Muscle layer of duodenum (tissue), 2 donors: ENCODE measurements at regions not wholly inside any gene's neighbourhood (a gene's known extent, or its start where the extent isn't known, plus 50 kb on each side); places are given as distances from the start of the nearest gene placed in this dataset.

ENCODE experiments used
- H3K27ac ChIP-seq: one replicate; pipeline ENCODE4 v1.7.0; 2013; ENCODE audit warnings: mild to moderate bottlenecking, low read length
- H3K27me3 ChIP-seq: one replicate; pipeline ENCODE4 v1.7.0; 2013; ENCODE audit warnings: low read depth, mild to moderate bottlenecking, control low read depth, low read length
- H3K36me3 ChIP-seq, 2 donors: one replicate each; pipeline ENCODE4 v1.7.0; 2013; ENCODE audit warnings: low read length in 2 of 2, control low read depth in 1 of 2, mild to moderate bottlenecking in 1 of 2; ENCODE audit not compliant: insufficient read depth in 2 of 2, control insufficient read depth in 1 of 2
- H3K4me1 ChIP-seq, 2 donors: one replicate each; pipeline ENCODE4 v1.7.0; 2013; ENCODE audit warnings: low read length in 2 of 2, mild to moderate bottlenecking in 2 of 2, control low read depth in 1 of 2, moderate library complexity in 1 of 2; ENCODE audit not compliant: insufficient read depth in 2 of 2, control insufficient read depth in 1 of 2
- H3K4me3 ChIP-seq, 2 donors: one replicate each; pipeline ENCODE4 v1.7.0; 2013; ENCODE audit warnings: low read length in 2 of 2, low read depth in 1 of 2, mild to moderate bottlenecking in 1 of 2
- H3K9me3 ChIP-seq, 2 donors: one replicate each; pipeline ENCODE4 v1.7.0; 2013; ENCODE audit warnings: low read length in 2 of 2, control low read depth in 1 of 2, mild to moderate bottlenecking in 1 of 2; ENCODE audit not compliant: control insufficient read depth in 1 of 2
- donor health status: healthy.

DNA sequence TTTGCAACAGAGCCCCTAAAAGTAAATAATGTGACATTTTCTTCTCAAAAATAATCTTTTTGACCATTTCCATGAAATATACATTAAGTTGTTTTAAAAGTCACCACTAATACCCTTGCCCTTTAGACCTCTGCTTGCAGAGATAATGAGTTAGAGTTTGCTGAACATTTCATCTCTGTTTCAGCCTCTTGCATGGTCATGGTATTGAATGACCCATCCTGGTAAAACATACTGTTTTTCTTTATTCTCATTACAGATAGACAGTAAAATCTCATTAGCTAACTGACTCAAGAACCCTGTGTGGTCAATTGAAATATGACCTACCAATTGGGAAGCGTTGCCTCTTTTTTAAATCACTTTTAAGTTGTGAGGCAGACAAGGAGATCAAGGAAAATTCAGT is 916.7 kb downstream of the PDHA2 start:
- no peak overlapping the region for H3K4me3 ChIP-seq
- no peaks in the 10 kb centered on the region for H3K27me3 ChIP-seq
- H3K27ac ChIP-seq = no peak overlapping the region
- H3K9me3 ChIP-seq = no peaks in the 10 kb centered on the region
- H3K4me1 ChIP-seq = no peaks in the 10 kb centered on the region
- H3K36me3 ChIP-seq = no peaks in the 10 kb centered on the region

DNA sequence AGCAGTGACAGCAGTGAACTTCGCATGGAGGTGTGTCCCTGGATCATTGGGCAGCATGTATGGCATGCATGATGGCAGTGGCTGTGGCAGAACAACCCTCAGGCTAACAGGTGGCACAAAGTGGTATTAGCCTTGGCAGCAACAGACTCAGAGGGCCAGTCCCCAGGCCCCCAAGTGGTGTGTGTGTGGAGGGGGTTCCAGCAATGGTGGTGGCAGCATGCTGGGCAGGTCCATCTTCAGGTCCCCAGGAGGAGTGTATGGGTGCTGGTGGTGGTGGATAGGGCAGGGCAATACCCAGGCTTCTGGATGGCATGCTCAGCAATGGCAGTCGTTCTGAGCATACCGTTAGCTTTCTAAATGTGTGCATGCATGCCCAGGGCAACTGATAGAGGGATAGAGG is 923.7 kb downstream of the PDHA2 start:
- H3K4me1 ChIP-seq = no peaks in the 10 kb centered on the region
- no peak overlapping the region for H3K27ac ChIP-seq
- H3K36me3 ChIP-seq = no peaks in the 10 kb centered on the region
- H3K27me3 ChIP-seq = no peaks in the 10 kb centered on the region
- H3K9me3 ChIP-seq = peaks cover 0 to 7% of the 10 kb centered on the region in 2 donors
- H3K4me3 ChIP-seq = no peak overlapping the region

DNA sequence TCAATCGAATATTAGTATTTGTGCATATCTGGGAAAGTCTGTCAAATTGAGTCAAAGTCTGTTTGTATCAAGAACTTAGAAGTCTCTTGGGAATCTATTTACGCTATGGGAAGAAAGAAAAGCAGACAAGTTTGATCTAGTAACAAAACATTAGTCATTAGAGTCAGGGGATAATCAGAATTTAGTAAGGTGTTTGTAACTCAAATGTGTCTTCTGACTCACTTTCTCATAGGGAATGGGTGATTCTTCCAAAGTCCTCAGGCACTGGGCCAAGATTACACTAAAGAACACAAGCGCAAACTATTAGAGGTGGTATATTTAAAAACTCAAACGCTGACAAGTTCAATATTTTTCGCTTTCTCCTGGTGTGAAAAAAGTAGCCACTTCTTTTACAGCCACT is 926.5 kb downstream of the PDHA2 start:
- H3K36me3 ChIP-seq = no peaks in the 10 kb centered on the region
- no peaks in the 10 kb centered on the region for H3K4me1 ChIP-seq
- H3K27me3 ChIP-seq = no peaks in the 10 kb centered on the region
- peaks cover 0 to 7% of the 10 kb centered on the region in 2 donors for H3K9me3 ChIP-seq
- no peak overlapping the region for H3K27ac ChIP-seq
- no peak overlapping the region for H3K4me3 ChIP-seq

DNA sequence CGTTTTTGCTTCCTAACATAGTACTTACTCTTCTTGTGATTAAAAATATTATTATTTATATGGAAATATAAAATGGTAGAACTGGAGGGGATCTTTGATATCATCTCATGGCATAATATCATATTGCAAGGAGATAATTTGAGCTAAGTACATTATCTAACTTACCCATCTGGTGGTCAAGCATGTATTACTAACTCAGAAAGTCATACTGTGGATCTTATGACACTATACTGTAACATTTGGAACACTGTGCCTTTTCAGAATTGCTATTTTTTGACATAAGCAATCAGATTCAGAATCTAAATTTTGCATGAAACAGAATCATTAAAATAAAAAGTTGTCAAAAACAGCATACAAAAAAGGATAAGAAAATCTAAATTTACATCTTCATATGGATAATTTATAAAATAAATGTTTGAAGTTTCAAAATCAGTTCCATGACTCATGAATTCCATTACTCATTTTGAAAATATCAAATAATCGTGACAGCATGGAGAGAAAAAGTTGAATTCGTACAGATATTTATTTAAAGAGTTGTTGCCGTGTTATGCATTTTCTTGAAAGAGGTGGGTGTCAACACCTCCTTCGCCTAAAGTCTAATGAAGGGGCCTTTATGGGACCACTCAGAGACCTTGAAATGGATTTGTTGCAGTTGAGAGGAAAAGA is 928.1 kb downstream of the PDHA2 start:
- Histone ChIP-seq H3K4me3 (no peak overlapping the region), H3K9me3 (peaks cover 0 to 7% of the 10 kb centered on the region in 2 donors), H3K4me1 (no peaks in the 10 kb centered on the region), H3K27ac (no peak overlapping the region), H3K27me3 (no peaks in the 10 kb centered on the region), H3K36me3 (no peaks in the 10 kb centered on the region)

DNA sequence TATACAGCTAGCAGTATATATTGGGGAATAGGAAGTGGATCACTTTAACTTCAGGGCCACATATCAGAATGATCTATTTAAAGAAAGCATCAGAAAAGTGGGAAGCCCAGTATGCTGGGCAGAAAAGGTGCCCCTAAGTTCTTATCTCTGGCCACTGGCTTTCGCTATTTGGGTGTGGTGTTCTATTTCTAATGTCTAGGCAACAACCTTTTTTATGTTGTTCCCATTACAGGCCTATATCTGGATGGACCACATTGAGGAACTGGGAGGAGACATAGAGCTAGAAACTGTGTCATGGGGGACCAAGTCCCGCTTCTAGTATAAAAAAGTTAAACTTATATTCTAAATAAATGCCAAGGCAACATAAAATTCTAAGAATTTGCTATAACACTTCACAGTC is 935.6 kb downstream of the PDHA2 start:
- no peak overlapping the region for H3K27ac ChIP-seq
- no peaks in the 10 kb centered on the region for H3K27me3 ChIP-seq
- no peaks in the 10 kb centered on the region for H3K9me3 ChIP-seq
- H3K4me3 ChIP-seq = no peak overlapping the region
- H3K36me3 ChIP-seq = no peaks in the 10 kb centered on the region
- H3K4me1 ChIP-seq = no peaks in the 10 kb centered on the region

DNA sequence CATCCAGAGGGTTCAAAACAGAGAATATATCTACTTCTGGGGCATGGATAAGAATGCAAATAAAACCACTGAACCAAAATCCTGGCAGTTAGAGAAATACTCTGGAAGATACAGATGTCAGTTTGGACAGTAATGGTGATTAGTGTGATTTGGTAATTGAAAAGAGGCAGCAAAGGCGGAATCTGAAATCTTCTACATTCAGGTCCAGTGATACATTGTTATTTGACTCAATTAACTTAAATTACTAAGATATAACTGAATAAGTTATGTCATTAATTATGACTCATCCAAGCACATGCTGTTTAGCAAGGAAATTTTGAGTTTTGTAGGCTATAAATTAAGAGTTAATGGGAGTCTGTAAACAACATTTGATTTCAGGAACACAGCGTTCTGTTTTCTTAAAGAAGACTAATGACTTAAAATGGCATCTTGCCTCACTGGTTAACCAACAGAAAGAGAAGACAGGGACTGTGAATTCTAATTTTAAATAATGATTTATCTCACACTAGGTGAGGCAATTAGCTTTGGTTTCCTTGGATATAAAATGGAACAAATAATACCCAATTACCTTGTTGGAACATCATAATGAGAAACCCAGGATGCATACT is 937.1 kb downstream of the PDHA2 start:
- Histone ChIP-seq H3K9me3 (no peaks in the 10 kb centered on the region), H3K36me3 (no peaks in the 10 kb centered on the region), H3K27me3 (no peaks in the 10 kb centered on the region), H3K4me3 (no peak overlapping the region), H3K27ac (no peak overlapping the region), H3K4me1 (no peaks in the 10 kb centered on the region)

DNA sequence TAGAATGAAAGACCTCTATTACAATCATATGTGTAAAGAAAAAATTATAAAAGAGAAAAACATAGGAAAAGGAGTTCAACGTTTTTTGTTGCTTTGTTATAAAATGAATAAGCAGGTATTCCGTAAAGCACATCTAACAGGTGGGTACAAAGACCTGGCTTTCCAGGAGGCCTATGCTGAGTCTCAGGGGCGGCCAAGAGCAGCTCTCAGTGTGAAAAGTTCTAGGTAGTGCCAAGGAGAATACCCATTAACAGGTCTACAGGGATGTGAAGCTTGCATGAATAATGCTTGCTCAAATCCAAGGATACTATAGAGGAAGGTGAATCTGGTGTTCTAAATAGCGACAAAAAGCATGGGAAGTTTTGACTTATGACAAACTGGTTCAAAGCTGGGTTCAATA is 944.4 kb downstream of the PDHA2 start:
- no peak overlapping the region for H3K4me3 ChIP-seq
- H3K9me3 ChIP-seq = no peaks in the 10 kb centered on the region
- H3K4me1 ChIP-seq = no peaks in the 10 kb centered on the region
- H3K27me3 ChIP-seq = no peaks in the 10 kb centered on the region
- no peaks in the 10 kb centered on the region for H3K36me3 ChIP-seq
- H3K27ac ChIP-seq = no peak overlapping the region

DNA sequence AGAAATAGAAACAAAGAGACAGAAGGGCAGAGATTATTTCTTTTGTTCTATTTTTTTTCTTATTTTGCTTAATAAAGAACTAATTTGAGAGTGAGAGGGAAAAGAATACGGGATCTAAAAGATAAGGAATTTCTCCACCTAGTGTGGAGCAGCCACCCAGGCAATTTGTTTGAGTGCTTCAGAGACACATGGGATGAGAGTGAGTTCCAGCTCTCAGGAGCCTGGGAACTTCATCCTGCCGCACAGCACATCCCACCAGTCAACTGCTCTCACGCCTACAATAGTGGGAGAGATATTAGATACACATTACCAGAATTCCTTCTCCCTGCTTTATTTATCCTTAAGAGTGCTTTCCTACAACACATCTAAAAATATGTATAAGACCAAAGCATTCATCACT is 946.4 kb downstream of the PDHA2 start:
- Histone ChIP-seq H3K9me3 (no peaks in the 10 kb centered on the region), H3K36me3 (no peaks in the 10 kb centered on the region), H3K27me3 (no peaks in the 10 kb centered on the region), H3K4me1 (no peaks in the 10 kb centered on the region), H3K27ac (no peak overlapping the region), H3K4me3 (no peak overlapping the region)

DNA sequence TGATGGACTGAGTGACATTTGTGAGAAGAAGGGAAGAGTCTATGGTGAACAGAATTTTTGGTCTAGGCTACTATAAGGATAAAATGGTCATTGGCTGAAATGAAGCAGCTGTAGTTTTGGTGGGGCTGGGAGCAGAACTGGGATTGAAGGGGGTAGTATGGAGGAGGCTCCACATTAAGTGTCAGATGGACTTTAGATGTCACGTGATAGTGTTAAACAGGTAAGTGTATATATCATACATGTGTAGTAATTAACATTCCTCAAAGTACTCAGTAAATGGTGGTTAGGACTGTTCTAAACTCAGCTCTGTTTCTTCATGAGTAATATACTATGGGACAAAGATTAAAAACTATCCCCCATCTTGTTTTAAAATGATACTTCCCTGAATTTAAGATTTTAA is 947.9 kb downstream of the PDHA2 start:
- no peaks in the 10 kb centered on the region for H3K9me3 ChIP-seq
- H3K36me3 ChIP-seq = no peaks in the 10 kb centered on the region
- H3K4me3 ChIP-seq = no peak overlapping the region
- no peak overlapping the region for H3K27ac ChIP-seq
- H3K4me1 ChIP-seq = no peaks in the 10 kb centered on the region
- H3K27me3 ChIP-seq = no peaks in the 10 kb centered on the region

DNA sequence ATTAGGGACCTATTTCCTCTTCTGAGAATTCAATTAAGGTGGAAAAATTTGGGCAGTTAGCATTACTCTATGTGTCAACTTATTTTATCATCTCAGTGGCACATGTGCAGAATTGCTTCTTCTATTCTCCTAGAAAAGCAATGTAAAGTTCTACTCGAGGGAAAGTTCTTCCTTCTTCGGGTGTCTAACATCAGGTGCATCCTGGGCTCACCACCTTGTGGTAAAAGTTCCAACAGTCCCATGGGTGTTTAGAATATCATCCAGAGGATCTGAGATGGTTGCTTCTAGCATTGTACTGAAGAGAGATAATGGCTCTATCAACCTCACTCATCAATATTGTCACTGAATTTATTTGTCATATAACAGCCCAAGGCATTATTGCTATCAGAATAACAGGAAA is 969.7 kb downstream of the PDHA2 start:
- no peak overlapping the region for H3K4me3 ChIP-seq
- H3K36me3 ChIP-seq = no peaks in the 10 kb centered on the region
- H3K9me3 ChIP-seq = no peaks in the 10 kb centered on the region
- H3K27ac ChIP-seq = no peak overlapping the region
- H3K4me1 ChIP-seq = no peaks in the 10 kb centered on the region
- H3K27me3 ChIP-seq = no peaks in the 10 kb centered on the region

DNA sequence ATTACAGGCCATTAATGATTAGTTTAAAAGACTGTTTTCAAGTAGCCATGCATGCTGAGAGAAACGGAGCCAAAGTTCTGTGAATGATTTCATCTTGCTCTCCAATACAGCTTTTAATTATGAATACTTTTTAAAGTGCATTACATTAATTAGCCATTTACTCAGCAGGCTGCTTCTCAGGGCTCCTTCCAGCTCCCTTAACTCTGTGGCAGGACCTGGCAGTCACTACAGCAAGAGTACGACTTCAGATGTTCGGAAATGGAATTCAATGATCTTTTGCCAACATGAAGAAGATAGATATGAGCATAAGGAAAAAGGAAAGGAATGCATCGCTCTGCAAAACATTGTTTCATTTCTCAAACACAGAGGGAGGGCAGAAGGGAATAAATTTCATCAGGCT is 987.2 kb downstream of the PDHA2 start:
- H3K27me3 ChIP-seq = no peaks in the 10 kb centered on the region
- H3K9me3 ChIP-seq = no peaks in the 10 kb centered on the region
- H3K27ac ChIP-seq = no peak overlapping the region
- no peak overlapping the region for H3K4me3 ChIP-seq
- H3K36me3 ChIP-seq = no peaks in the 10 kb centered on the region
- peaks cover 0 to 6% of the 10 kb centered on the region in 2 donors for H3K4me1 ChIP-seq

DNA sequence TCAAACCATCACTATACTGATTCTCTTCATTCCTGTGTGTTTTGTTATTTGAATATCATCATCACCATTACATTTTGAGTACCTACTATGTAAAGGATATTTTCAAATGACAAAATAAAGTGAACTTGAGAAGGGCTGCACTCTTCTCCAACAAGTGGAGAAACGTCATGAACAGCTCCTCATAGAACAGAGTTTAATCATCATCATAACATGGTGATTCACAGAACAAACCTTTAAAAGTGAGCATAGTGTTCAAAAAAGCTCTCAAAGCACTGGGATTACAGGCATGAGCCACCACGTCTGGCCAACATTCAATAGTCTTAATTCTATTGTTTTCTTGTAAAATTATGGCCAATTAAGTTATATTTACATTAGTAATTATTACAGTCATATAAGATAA is 993.9 kb downstream of the PDHA2 start:
- Histone ChIP-seq H3K4me3 (no peak overlapping the region), H3K27me3 (no peaks in the 10 kb centered on the region), H3K36me3 (no peaks in the 10 kb centered on the region), H3K4me1 (no peaks in the 10 kb centered on the region), H3K27ac (no peak overlapping the region), H3K9me3 (no peaks in the 10 kb centered on the region)
